Activated naive CD8-positive, alpha-beta T cell (primary cell): ENCODE measurements at regions not wholly inside any gene's neighbourhood (a gene's known extent, or its start where the extent isn't known, plus 50 kb on each side); places are given as distances from the start of the nearest gene placed in this dataset.
"Not testable (repeated sequence)": the region's sequence is repeated elsewhere in the genome, so short reads cannot be mapped to it uniquely, and the experiment has no call there.

Source experiments
- H3K27ac Mint-ChIP-seq: one replicate; pipeline ENCODE4 v1.8.0; 2021; ENCODE audit warnings: mixed read lengths
- H3K27me3 Mint-ChIP-seq: one replicate; pipeline ENCODE4 v1.8.0; 2021; ENCODE audit warnings: mixed read lengths
- H3K36me3 Mint-ChIP-seq: one replicate; pipeline ENCODE4 v1.8.0; 2021; ENCODE audit warnings: mixed read lengths
- H3K4me1 Mint-ChIP-seq: one replicate; pipeline ENCODE4 v1.8.0; 2021; ENCODE audit warnings: low read depth, mixed read lengths
- H3K4me3 Mint-ChIP-seq: one replicate; pipeline ENCODE4 v1.8.0; 2021; ENCODE audit warnings: mild to moderate bottlenecking, mixed read lengths
- H3K9me3 Mint-ChIP-seq: one replicate; pipeline ENCODE4 v1.8.0; 2021; ENCODE audit warnings: low read depth, mixed read lengths

- Mint-ChIP-seq H3K4me1 (no peaks in the 10 kb centered on the region), H3K27me3 (no peaks in the 10 kb centered on the region)
These were observed 920.9 kb downstream of the RPS29 start for GRCh38 chr14:48665077-48665784.

GRCh38 chr14:48643241-48643640 is 942.9 kb downstream of the RPS29 start:
- H3K36me3 Mint-ChIP-seq, result no peaks in the 10 kb centered on the region
- no peak overlapping the region for H3K27ac Mint-ChIP-seq
- H3K27me3 Mint-ChIP-seq, result no peaks in the 10 kb centered on the region
- peaks cover 15% of the 10 kb centered on the region for H3K9me3 Mint-ChIP-seq
- H3K4me1 Mint-ChIP-seq, result no peaks in the 10 kb centered on the region
- H3K4me3 Mint-ChIP-seq, result no peak overlapping the region

More at GRCh38 chr14:48665077-48665784, 920.9 kb downstream of the RPS29 start:
- H3K9me3 Mint-ChIP-seq, result peaks cover 4% of the 10 kb centered on the region
- H3K27ac Mint-ChIP-seq, result no peak overlapping the region
- H3K36me3 Mint-ChIP-seq, result no peaks in the 10 kb centered on the region
- no peak overlapping the region for H3K4me3 Mint-ChIP-seq

- no peak overlapping the region for H3K27ac Mint-ChIP-seq
- no peaks in the 10 kb centered on the region for H3K27me3 Mint-ChIP-seq
- H3K4me1 Mint-ChIP-seq, result no peaks in the 10 kb centered on the region
- no peak overlapping the region for H3K4me3 Mint-ChIP-seq
- no peaks in the 10 kb centered on the region for H3K36me3 Mint-ChIP-seq
- H3K9me3 Mint-ChIP-seq, result no peaks in the 10 kb centered on the region
These were observed 953.5 kb upstream of the MDGA2 start for GRCh38 chr14:48628870-48629269.

- no peak overlapping the region for H3K27ac Mint-ChIP-seq
- H3K27me3 Mint-ChIP-seq, result no peaks in the 10 kb centered on the region
- no peaks in the 10 kb centered on the region for H3K36me3 Mint-ChIP-seq
- no peaks in the 10 kb centered on the region for H3K4me1 Mint-ChIP-seq
- no peaks in the 10 kb centered on the region for H3K9me3 Mint-ChIP-seq
- no peak overlapping the region for H3K4me3 Mint-ChIP-seq
These were observed 947.6 kb upstream of the MDGA2 start for GRCh38 chr14:48622980-48623379.

- peaks cover 3% of the 10 kb centered on the region for H3K9me3 Mint-ChIP-seq
- no peak overlapping the region for H3K27ac Mint-ChIP-seq
- no peaks in the 10 kb centered on the region for H3K4me1 Mint-ChIP-seq
- no peaks in the 10 kb centered on the region for H3K36me3 Mint-ChIP-seq
- no peaks in the 10 kb centered on the region for H3K27me3 Mint-ChIP-seq
- H3K4me3 Mint-ChIP-seq, result no peak overlapping the region
These were observed 942.7 kb upstream of the MDGA2 start for GRCh38 chr14:48618057-48618456.

GRCh38 chr14:48616931-48617330 is 941.5 kb upstream of the MDGA2 start:
- no peaks in the 10 kb centered on the region for H3K4me1 Mint-ChIP-seq
- H3K4me3 Mint-ChIP-seq, result no peak overlapping the region
- H3K9me3 Mint-ChIP-seq, result peaks cover 3% of the 10 kb centered on the region
- H3K27me3 Mint-ChIP-seq, result no peaks in the 10 kb centered on the region
- H3K36me3 Mint-ChIP-seq, result no peaks in the 10 kb centered on the region
- H3K27ac Mint-ChIP-seq, result no peak overlapping the region

- H3K36me3 Mint-ChIP-seq, result no peaks in the 10 kb centered on the region
- H3K4me3 Mint-ChIP-seq, result no peak overlapping the region
- H3K27me3 Mint-ChIP-seq, result no peaks in the 10 kb centered on the region
- peaks cover 3% of the 10 kb centered on the region for H3K9me3 Mint-ChIP-seq
- no peak overlapping the region for H3K27ac Mint-ChIP-seq
- H3K4me1 Mint-ChIP-seq, result no peaks in the 10 kb centered on the region
These were observed 940.2 kb upstream of the MDGA2 start for GRCh38 chr14:48615618-48616017.

GRCh38 chr14:48614003-48614402 is 938.6 kb upstream of the MDGA2 start:
- H3K4me1 Mint-ChIP-seq, result no peaks in the 10 kb centered on the region

GRCh38 chr14:48606960-48607359 is 931.6 kb upstream of the MDGA2 start:
- H3K9me3 Mint-ChIP-seq, H3K4me3 Mint-ChIP-seq, H3K27ac Mint-ChIP-seq, H3K27me3 Mint-ChIP-seq, H3K36me3 Mint-ChIP-seq, H3K4me1 Mint-ChIP-seq: not testable (repeated sequence)

More at GRCh38 chr14:48614003-48614402, 938.6 kb upstream of the MDGA2 start:
- Mint-ChIP-seq H3K9me3 (peaks cover 8% of the 10 kb centered on the region), H3K36me3 (no peaks in the 10 kb centered on the region), H3K27ac (no peak overlapping the region), H3K27me3 (no peaks in the 10 kb centered on the region), H3K4me3 (no peak overlapping the region)

GRCh38 chr14:48598458-48598857 is 923.1 kb upstream of the MDGA2 start:
- Mint-ChIP-seq H3K9me3 (no peaks in the 10 kb centered on the region), H3K27ac (no peak overlapping the region), H3K27me3 (no peaks in the 10 kb centered on the region), H3K36me3 (no peaks in the 10 kb centered on the region), H3K4me3 (no peak overlapping the region), H3K4me1 (no peaks in the 10 kb centered on the region)

- Mint-ChIP-seq H3K9me3 (no peaks in the 10 kb centered on the region), H3K4me1 (no peaks in the 10 kb centered on the region), H3K4me3 (no peak overlapping the region), H3K36me3 (no peaks in the 10 kb centered on the region), H3K27ac (no peak overlapping the region), H3K27me3 (no peaks in the 10 kb centered on the region)
These were observed 910.7 kb upstream of the MDGA2 start for GRCh38 chr14:48586099-48586498.

- Mint-ChIP-seq H3K27ac (no peak overlapping the region), H3K4me1 (no peaks in the 10 kb centered on the region), H3K36me3 (no peaks in the 10 kb centered on the region), H3K4me3 (no peak overlapping the region), H3K27me3 (no peaks in the 10 kb centered on the region), H3K9me3 (no peaks in the 10 kb centered on the region)
These were observed 908.6 kb upstream of the MDGA2 start for GRCh38 chr14:48584031-48584430.

GRCh38 chr14:48582938-48583337 is 907.5 kb upstream of the MDGA2 start:
- no peak overlapping the region for H3K27ac Mint-ChIP-seq
- no peak overlapping the region for H3K4me3 Mint-ChIP-seq
- no peaks in the 10 kb centered on the region for H3K9me3 Mint-ChIP-seq
- H3K36me3 Mint-ChIP-seq, result no peaks in the 10 kb centered on the region
- no peaks in the 10 kb centered on the region for H3K4me1 Mint-ChIP-seq
- H3K27me3 Mint-ChIP-seq, result no peaks in the 10 kb centered on the region

- Mint-ChIP-seq H3K27me3 (no peaks in the 10 kb centered on the region), H3K27ac (no peak overlapping the region), H3K4me3 (no peak overlapping the region), H3K4me1 (no peaks in the 10 kb centered on the region), H3K36me3 (no peaks in the 10 kb centered on the region), H3K9me3 (peaks cover 6% of the 10 kb centered on the region)
These were observed 905.3 kb upstream of the MDGA2 start for GRCh38 chr14:48580692-48581091.

GRCh38 chr14:48575772-48576171 is 900.4 kb upstream of the MDGA2 start:
- peaks cover 9% of the 10 kb centered on the region for H3K9me3 Mint-ChIP-seq
- no peaks in the 10 kb centered on the region for H3K4me1 Mint-ChIP-seq
- no peak overlapping the region for H3K4me3 Mint-ChIP-seq
- H3K27ac Mint-ChIP-seq, result no peak overlapping the region
- H3K27me3 Mint-ChIP-seq, result no peaks in the 10 kb centered on the region
- H3K36me3 Mint-ChIP-seq, result no peaks in the 10 kb centered on the region

GRCh38 chr14:48568688-48569087 is 893.3 kb upstream of the MDGA2 start:
- Mint-ChIP-seq H3K27me3 (no peaks in the 10 kb centered on the region), H3K9me3 (peaks cover 5% of the 10 kb centered on the region), H3K4me3 (no peak overlapping the region), H3K36me3 (no peaks in the 10 kb centered on the region), H3K27ac (no peak overlapping the region), H3K4me1 (no peaks in the 10 kb centered on the region)
